BE2C (cell line): ENCODE measurements at regions not wholly inside any gene's neighbourhood (a gene's known extent, or its start where the extent isn't known, plus 50 kb on each side); places are given as distances from the start of the nearest gene placed in this dataset.

Experiments used
- DNase-seq: peaks from one replicate; pipeline ENCODE4 v3.0.0-alpha.2; 2020
- H3K27me3 ChIP-seq: fragments of 250-450 bp; sonication (Bioruptor Pico); 2 replicates; pipeline ENCODE4 v1.5.1; 2020; ENCODE audit warnings: mild to moderate bottlenecking
- H3K36me3 ChIP-seq: fragments of 250-450 bp; sonication (Bioruptor Pico); 2 replicates; pipeline ENCODE4 v1.5.1; 2020; ENCODE audit warnings: mild to moderate bottlenecking
- H3K4me1 ChIP-seq: fragments of 250-450 bp; sonication (Bioruptor Pico); 2 replicates; pipeline ENCODE4 v1.5.1; 2020
- H3K4me3 ChIP-seq: 2 replicates; pipeline ENCODE4 v1.5.1; 2011; ENCODE audit warnings: low read depth, low read length
- H3K9me3 ChIP-seq: fragments of 250-450 bp; sonication (Bioruptor Pico); 2 replicates; pipeline ENCODE4 v1.5.1; 2020
- TF ChIP-seq, protein P1 (sequence below): IDR thresholded peaks from 2 replicates; pipeline ENCODE4 v1.5.1; 2012; ENCODE audit warnings: mild to moderate bottlenecking, low read depth, low read length

DNA sequence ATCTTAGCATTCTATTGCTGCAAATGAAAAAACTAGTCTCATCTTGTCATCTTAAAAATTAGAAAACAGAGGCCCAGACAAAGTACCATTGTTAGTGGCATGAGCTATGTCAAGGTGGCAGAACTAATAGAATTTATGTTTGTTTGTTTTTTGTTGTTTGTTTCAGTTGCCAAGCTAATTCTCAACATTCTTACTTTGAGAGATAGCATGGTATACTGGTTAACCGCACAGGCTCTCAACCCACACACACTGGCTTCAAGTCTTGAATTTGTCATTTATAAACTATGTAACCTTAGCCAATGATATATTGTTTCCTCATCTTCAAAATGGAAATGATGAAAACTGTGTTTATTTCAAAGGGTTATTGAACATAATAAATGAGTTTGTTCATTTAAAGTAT lies 367.6 kb upstream of the PLSCR5 start:
- DNase-seq, result no peak
- TF ChIP-seq, protein P1, sequence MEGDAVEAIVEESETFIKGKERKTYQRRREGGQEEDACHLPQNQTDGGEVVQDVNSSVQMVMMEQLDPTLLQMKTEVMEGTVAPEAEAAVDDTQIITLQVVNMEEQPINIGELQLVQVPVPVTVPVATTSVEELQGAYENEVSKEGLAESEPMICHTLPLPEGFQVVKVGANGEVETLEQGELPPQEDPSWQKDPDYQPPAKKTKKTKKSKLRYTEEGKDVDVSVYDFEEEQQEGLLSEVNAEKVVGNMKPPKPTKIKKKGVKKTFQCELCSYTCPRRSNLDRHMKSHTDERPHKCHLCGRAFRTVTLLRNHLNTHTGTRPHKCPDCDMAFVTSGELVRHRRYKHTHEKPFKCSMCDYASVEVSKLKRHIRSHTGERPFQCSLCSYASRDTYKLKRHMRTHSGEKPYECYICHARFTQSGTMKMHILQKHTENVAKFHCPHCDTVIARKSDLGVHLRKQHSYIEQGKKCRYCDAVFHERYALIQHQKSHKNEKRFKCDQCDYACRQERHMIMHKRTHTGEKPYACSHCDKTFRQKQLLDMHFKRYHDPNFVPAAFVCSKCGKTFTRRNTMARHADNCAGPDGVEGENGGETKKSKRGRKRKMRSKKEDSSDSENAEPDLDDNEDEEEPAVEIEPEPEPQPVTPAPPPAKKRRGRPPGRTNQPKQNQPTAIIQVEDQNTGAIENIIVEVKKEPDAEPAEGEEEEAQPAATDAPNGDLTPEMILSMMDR, result no peak
- no peaks in the 10 kb centered on the region for H3K27me3 ChIP-seq
- H3K4me1 ChIP-seq, result no peaks in the 10 kb centered on the region
- H3K36me3 ChIP-seq, result no peaks in the 10 kb centered on the region
- H3K4me3 ChIP-seq, result no peak overlapping the region
- H3K9me3 ChIP-seq, result no peaks in the 10 kb centered on the region

DNA sequence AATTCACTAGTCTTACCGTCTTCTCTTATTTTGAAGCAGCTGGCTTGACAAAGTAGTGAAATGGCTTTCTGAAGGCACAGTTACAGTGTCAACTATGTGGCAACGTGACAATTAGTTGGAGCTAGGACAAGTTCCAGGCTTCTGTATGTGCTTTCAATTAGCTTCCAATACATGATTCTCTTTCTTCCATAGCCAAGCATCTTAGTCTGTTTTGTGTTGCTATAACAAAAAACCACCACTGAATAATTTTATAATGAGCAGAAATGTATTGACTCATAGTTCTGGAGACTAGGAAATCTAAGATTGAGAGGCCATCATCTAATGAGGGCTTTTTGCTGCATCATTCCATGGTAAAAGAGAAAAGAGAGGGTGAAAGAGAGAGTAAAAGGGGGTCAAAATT lies 365.1 kb upstream of the PLSCR5 start:
- H3K36me3 ChIP-seq, result no peaks in the 10 kb centered on the region
- no peak overlapping the region for H3K4me3 ChIP-seq
- TF ChIP-seq, protein P1, result no peak
- no peaks in the 10 kb centered on the region for H3K27me3 ChIP-seq
- DNase-seq, result no peak
- H3K9me3 ChIP-seq, result no peaks in the 10 kb centered on the region
- H3K4me1 ChIP-seq, result no peaks in the 10 kb centered on the region

DNA sequence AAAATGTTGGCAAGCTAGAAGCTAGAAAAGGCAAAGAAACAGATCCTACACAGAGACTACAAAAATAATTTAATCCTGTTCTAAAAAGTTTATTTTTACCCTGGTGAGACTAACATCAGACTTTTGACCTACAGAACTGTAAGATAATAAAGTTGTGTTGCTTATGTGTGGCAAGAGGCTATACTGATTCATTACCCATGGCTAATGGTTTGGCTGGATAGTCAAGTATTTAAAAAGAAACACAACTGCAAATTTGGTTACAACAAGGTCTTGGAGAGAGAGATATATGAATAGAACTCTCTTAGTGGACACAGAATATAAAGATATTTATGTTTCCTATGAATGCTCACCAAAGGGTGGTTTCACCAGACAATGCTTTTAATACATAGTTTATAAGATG lies 364.2 kb upstream of the PLSCR5 start:
- TF ChIP-seq, protein P1, result no peak
- no peaks in the 10 kb centered on the region for H3K27me3 ChIP-seq

DNA sequence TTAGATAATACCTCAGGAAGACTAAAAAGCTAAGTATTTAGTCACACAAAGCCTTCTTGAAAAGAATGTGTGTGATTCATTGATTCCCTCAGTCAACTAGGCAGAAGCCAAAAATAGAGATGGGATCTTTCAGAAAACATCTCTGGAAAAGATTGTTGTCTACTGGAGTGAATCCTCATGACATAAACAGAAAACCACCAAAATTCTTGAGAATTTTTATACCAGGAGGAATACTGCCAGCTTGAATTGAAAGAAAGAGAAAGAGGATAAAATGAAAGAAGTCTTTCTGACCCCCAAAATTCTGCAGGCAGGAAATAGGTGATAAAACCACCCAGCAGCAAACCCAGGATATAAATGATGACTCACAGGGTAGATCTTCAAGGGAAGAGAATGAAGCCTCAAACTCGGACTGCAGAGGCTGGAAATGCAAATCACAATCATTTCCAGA lies 363.1 kb upstream of the PLSCR5 start:
- Histone ChIP-seq H3K9me3 (no peaks in the 10 kb centered on the region), H3K27me3 (no peaks in the 10 kb centered on the region), H3K36me3 (no peaks in the 10 kb centered on the region), H3K4me3 (no peak overlapping the region), H3K4me1 (no peaks in the 10 kb centered on the region)
- TF ChIP-seq, protein P1, result no peak
- no peak for DNase-seq

More for the DNA sequence above, 364.2 kb upstream of the PLSCR5 start:
- DNase-seq, result no peak
- H3K36me3 ChIP-seq, result no peaks in the 10 kb centered on the region
- no peak overlapping the region for H3K4me3 ChIP-seq
- H3K9me3 ChIP-seq, result no peaks in the 10 kb centered on the region
- H3K4me1 ChIP-seq, result no peaks in the 10 kb centered on the region

DNA sequence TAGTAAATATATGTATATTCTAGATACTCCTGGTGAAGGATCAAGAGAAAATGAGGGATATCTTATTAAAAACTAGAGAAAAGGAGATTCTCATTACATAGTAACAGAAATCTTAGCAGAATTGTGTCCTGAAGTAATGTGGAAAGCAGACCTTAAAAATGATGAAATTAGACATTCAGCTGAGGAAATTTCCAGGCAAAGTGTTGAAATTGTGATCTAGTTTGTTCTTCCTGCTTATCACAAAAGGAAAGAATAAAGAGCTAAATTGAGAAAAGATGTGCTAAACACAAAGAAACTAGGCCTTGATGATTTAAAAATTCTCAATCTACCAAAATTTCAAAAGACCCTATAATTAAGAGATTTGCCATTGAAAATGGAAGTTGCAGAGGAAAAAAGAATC lies 362.6 kb upstream of the PLSCR5 start:
- no peak for DNase-seq
- Histone ChIP-seq H3K4me3 (no peak overlapping the region), H3K27me3 (no peaks in the 10 kb centered on the region), H3K36me3 (no peaks in the 10 kb centered on the region), H3K4me1 (no peaks in the 10 kb centered on the region), H3K9me3 (no peaks in the 10 kb centered on the region)
- TF ChIP-seq, protein P1, result no peak

DNA sequence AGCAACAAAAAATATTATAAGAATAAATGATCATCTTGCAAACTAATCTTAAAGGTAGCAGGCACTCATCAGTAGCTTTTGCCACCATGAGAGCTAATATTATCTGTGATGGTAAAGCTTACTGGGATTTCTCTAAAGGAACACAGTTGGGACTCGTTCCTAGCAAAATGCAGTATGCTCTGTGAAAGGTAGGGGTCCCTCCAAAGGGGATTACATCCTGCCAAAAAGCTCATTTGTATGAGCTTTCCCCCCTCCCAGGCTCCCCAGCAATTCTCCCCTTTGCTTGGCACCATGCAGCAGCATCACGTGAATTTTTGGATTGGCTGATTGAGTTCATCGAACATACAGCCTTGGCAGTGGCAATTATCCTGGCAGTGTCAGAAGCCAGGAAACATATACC lies 361.0 kb upstream of the PLSCR5 start:
- H3K27me3 ChIP-seq, result no peaks in the 10 kb centered on the region
- H3K4me3 ChIP-seq, result no peak overlapping the region
- no peaks in the 10 kb centered on the region for H3K36me3 ChIP-seq
- H3K9me3 ChIP-seq, result no peaks in the 10 kb centered on the region
- H3K4me1 ChIP-seq, result no peaks in the 10 kb centered on the region
- TF ChIP-seq, protein P1, result no peak
- no peak for DNase-seq
